ENCODE measurements at regions not wholly inside any gene's neighbourhood (a gene's known extent, or its start where the extent isn't known, plus 50 kb on each side); places are given as distances from the start of the nearest gene placed in this dataset.

DNA sequence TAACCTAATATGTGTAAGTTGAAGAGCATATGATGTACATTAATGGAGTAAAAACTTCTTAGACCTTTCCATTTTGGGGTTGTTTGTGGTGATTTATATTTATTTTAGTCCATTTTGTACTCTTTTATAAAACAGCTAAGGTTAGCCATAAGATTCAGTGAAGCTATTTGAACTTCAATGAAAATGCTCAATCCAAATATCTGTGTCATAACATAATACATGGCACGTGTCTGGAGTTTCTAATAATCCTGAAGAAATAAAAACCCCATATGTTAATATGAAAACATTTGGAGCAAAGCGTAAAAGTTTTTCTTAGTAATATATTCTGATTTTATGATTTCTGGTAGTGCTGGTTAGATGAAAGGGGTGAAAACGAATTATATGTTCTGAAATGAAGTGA, 1729.7 kb downstream of the PCDH9 start:
- no peak overlapping the region for H3K4me3 ChIP-seq
- TF ChIP-seq EZH2 (IDR thresholded peaks at IDR 0.05; ENCODE audit: low read depth, unreplicated experiment): no peak
- TF ChIP-seq ZNF114 (CRISPR knock-in tag; IDR thresholded peaks at IDR 0.05): no peak
- no peak for TF ChIP-seq EZH2phosphoT487 (IDR thresholded peaks at IDR 0.05; ENCODE audit: unreplicated experiment)
- TF ChIP-seq ZNF331 (CRISPR knock-in tag; IDR thresholded peaks at IDR 0.05; ENCODE audit: low read depth): no peak
- no peak for TF ChIP-seq STAT1 (IDR thresholded peaks at IDR 0.05; ENCODE audit: unreplicated experiment)
- TF ChIP-seq ZNF462 (CRISPR knock-in tag; IDR thresholded peaks at IDR 0.05): no peak
- TF ChIP-seq, protein P1, sequence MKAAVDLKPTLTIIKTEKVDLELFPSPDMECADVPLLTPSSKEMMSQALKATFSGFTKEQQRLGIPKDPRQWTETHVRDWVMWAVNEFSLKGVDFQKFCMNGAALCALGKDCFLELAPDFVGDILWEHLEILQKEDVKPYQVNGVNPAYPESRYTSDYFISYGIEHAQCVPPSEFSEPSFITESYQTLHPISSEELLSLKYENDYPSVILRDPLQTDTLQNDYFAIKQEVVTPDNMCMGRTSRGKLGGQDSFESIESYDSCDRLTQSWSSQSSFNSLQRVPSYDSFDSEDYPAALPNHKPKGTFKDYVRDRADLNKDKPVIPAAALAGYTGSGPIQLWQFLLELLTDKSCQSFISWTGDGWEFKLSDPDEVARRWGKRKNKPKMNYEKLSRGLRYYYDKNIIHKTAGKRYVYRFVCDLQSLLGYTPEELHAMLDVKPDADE (IDR thresholded peaks at IDR 0.05): no peak
- no peak for TF ChIP-seq POLR2AphosphoS5 (IDR thresholded peaks at IDR 0.05; ENCODE audit: low read depth)
- TF ChIP-seq REST (IDR thresholded peaks at IDR 0.05; ENCODE audit: unreplicated experiment): no peak
- TF ChIP-seq, protein P2, sequence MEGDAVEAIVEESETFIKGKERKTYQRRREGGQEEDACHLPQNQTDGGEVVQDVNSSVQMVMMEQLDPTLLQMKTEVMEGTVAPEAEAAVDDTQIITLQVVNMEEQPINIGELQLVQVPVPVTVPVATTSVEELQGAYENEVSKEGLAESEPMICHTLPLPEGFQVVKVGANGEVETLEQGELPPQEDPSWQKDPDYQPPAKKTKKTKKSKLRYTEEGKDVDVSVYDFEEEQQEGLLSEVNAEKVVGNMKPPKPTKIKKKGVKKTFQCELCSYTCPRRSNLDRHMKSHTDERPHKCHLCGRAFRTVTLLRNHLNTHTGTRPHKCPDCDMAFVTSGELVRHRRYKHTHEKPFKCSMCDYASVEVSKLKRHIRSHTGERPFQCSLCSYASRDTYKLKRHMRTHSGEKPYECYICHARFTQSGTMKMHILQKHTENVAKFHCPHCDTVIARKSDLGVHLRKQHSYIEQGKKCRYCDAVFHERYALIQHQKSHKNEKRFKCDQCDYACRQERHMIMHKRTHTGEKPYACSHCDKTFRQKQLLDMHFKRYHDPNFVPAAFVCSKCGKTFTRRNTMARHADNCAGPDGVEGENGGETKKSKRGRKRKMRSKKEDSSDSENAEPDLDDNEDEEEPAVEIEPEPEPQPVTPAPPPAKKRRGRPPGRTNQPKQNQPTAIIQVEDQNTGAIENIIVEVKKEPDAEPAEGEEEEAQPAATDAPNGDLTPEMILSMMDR (conservative IDR thresholded peaks at IDR 0.05; ENCODE audit: low read depth in 2 of 2): no peak
- TF ChIP-seq NANOG (IDR thresholded peaks at IDR 0.05; ENCODE audit: borderline replicate concordance): no peak
- no peak for TF ChIP-seq JUNB (IDR thresholded peaks at IDR 0.05; ENCODE audit: unreplicated experiment)
- no peak for DNase-seq (ENCODE audit: low spot score)
- no peaks in the 10 kb centered on the region for H3K4me1 Mint-ChIP-seq
- no peaks in the 10 kb centered on the region for H3K4me1 ChIP-seq (ENCODE audit: insufficient read depth)
- H2AFZ ChIP-seq: no peak overlapping the region
- H3K27me3 Mint-ChIP-seq (ENCODE audit: insufficient read depth, low read depth, poor library complexity): no peaks in the 10 kb centered on the region
- no peaks in the 10 kb centered on the region for H4K20me1 ChIP-seq (replicated peaks; ENCODE audit: insufficient read depth)
- no peaks in the 10 kb centered on the region for H3K36me3 Mint-ChIP-seq (ENCODE audit: low read depth)
- no peak overlapping the region for H3K4me3 Mint-ChIP-seq
- no peaks in the 10 kb centered on the region for H3K27me3 ChIP-seq (ENCODE audit: insufficient read depth)
- H3K79me2 ChIP-seq (replicated peaks; ENCODE audit: insufficient read depth): no peaks in the 10 kb centered on the region
- H3K27ac ChIP-seq (ENCODE audit: low read depth): no peak overlapping the region
- H3F3A ChIP-seq (replicated peaks; ENCODE audit: low read depth): no peaks in the 10 kb centered on the region
- H3K27ac Mint-ChIP-seq: no peak overlapping the region
- peaks cover 3% of the 10 kb centered on the region; the same call in 1 of the 2 replicates for H3K9me2 ChIP-seq (ENCODE audit: insufficient read depth)
- no peaks in the 10 kb centered on the region for H3K36me3 ChIP-seq (ENCODE audit: insufficient read depth)
- H3K4me2 ChIP-seq: no peak overlapping the region
- no peak for ATAC-seq
- no peaks in the 10 kb centered on the region for H3K9me3 Mint-ChIP-seq

Data from GM23338 (cell line).